Liver (tissue), 3 donors: ENCODE measurements at regions not wholly inside any gene's neighbourhood (a gene's known extent, or its start where the extent isn't known, plus 50 kb on each side); places are given as distances from the start of the nearest gene placed in this dataset.

Experiments used
- CTCF ChIP-seq: fragments of 150-350 bp; IDR thresholded peaks from 2 replicates; pipeline ENCODE4 v1.5.1; 2017; ENCODE audit warnings: improper control_type of control experiment, low read depth, low read length; ENCODE audit not compliant: missing input control
- JUND ChIP-seq, 2 donors: IDR thresholded peaks; 2 replicates each; pipeline ENCODE4 v1.6.1; 2016; ENCODE audit warnings: antibody characterized with exemption in 2 of 2
- MAX ChIP-seq: IDR thresholded peaks from 2 replicates; pipeline ENCODE4 v1.6.1; 2016; ENCODE audit warnings: antibody characterized with exemption
- RAD21 ChIP-seq, 2 donors: IDR thresholded peaks; 2 replicates each; pipeline ENCODE4 v1.6.1; 2016; ENCODE audit warnings: antibody characterized with exemption in 2 of 2, mild to moderate bottlenecking in 2 of 2
- YY1 ChIP-seq: IDR thresholded peaks from 2 replicates; pipeline ENCODE4 v1.6.1; 2016; ENCODE audit warnings: antibody characterized with exemption, mild to moderate bottlenecking
- TF ChIP-seq, protein P1 (sequence below): IDR thresholded peaks from 2 replicates; pipeline ENCODE4 v1.6.1; 2016; ENCODE audit warnings: antibody characterized with exemption, mild to moderate bottlenecking
- TF ChIP-seq, protein P2 (sequence below): IDR thresholded peaks from 2 replicates; pipeline ENCODE4 v1.6.1; 2016; ENCODE audit warnings: antibody characterized with exemption
- donor health status: healthy.
- donor health status: healthy.

GRCh38 chr5:143716881-143717280 lies 95.1 kb upstream of the HMHB1 start:
- TF ChIP-seq RAD21 (IDR thresholded peaks at IDR 0.05) (no peak), CTCF (no peak), JUND (IDR thresholded peaks at IDR 0.05) (no peak), MAX (no peak), YY1 (no peak)
- TF ChIP-seq, protein P1, sequence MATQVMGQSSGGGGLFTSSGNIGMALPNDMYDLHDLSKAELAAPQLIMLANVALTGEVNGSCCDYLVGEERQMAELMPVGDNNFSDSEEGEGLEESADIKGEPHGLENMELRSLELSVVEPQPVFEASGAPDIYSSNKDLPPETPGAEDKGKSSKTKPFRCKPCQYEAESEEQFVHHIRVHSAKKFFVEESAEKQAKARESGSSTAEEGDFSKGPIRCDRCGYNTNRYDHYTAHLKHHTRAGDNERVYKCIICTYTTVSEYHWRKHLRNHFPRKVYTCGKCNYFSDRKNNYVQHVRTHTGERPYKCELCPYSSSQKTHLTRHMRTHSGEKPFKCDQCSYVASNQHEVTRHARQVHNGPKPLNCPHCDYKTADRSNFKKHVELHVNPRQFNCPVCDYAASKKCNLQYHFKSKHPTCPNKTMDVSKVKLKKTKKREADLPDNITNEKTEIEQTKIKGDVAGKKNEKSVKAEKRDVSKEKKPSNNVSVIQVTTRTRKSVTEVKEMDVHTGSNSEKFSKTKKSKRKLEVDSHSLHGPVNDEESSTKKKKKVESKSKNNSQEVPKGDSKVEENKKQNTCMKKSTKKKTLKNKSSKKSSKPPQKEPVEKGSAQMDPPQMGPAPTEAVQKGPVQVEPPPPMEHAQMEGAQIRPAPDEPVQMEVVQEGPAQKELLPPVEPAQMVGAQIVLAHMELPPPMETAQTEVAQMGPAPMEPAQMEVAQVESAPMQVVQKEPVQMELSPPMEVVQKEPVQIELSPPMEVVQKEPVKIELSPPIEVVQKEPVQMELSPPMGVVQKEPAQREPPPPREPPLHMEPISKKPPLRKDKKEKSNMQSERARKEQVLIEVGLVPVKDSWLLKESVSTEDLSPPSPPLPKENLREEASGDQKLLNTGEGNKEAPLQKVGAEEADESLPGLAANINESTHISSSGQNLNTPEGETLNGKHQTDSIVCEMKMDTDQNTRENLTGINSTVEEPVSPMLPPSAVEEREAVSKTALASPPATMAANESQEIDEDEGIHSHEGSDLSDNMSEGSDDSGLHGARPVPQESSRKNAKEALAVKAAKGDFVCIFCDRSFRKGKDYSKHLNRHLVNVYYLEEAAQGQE, result no peak
- TF ChIP-seq, protein P2, sequence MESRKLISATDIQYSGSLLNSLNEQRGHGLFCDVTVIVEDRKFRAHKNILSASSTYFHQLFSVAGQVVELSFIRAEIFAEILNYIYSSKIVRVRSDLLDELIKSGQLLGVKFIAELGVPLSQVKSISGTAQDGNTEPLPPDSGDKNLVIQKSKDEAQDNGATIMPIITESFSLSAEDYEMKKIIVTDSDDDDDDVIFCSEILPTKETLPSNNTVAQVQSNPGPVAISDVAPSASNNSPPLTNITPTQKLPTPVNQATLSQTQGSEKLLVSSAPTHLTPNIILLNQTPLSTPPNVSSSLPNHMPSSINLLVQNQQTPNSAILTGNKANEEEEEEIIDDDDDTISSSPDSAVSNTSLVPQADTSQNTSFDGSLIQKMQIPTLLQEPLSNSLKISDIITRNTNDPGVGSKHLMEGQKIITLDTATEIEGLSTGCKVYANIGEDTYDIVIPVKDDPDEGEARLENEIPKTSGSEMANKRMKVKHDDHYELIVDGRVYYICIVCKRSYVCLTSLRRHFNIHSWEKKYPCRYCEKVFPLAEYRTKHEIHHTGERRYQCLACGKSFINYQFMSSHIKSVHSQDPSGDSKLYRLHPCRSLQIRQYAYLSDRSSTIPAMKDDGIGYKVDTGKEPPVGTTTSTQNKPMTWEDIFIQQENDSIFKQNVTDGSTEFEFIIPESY, result no peak
